ENCODE measurements at regions not wholly inside any gene's neighbourhood (a gene's known extent, or its start where the extent isn't known, plus 50 kb on each side); places are given as distances from the start of the nearest gene placed in this dataset.
"Not testable (repeated sequence)": the region's sequence is repeated elsewhere in the genome, so short reads cannot be mapped to it uniquely, and the experiment has no call there.

- no peak for DNase-seq
Observed at GRCh38 chr10:83371696-83372490, 767.4 kb upstream of the GHITM start.

GRCh38 chr10:83372646-83373045 is 766.7 kb upstream of the GHITM start:
- DNase-seq: no peak

DNA sequence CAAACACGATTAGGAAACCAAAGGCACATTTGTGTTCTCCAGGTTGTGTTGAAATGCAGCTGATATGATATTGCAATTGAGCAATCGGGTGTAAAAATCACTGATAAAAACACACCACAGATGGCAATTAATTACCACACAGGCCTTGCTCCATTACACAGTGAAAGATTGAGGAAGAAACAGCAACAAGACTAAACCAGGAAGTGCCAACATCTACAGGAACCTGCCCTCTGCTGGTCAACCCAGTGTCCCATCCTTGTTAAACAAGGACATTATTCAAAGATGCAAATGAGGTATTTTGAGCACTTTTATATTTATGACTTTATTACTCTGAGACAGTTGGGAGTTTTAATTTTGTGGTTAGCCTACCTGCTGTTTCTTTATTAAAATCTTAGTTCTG is 765.6 kb upstream of the GHITM start:
- no peak for DNase-seq

- DNase-seq: no peak
Observed at GRCh38 chr10:83374741-83375140, 764.6 kb upstream of the GHITM start.

DNA sequence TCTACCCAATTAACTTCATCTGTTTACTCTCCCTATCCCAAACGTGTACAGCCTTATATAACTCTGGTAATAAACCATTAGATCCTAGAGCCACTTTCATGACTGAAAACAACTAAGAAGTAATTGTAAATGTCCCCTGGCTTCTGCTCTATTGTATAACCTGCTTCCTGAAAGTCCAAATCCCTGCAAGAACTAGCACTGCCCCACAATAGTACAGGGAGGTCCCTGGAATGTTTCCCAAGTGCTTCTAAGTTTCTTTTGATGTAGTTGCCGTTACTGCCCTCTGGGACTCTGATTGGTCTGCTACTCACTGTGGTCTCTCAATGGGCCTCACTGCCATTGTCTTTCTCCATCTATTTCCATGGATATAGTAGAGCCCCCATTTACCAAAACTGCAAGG is 764.0 kb upstream of the GHITM start:
- DNase-seq: no peak

DNA sequence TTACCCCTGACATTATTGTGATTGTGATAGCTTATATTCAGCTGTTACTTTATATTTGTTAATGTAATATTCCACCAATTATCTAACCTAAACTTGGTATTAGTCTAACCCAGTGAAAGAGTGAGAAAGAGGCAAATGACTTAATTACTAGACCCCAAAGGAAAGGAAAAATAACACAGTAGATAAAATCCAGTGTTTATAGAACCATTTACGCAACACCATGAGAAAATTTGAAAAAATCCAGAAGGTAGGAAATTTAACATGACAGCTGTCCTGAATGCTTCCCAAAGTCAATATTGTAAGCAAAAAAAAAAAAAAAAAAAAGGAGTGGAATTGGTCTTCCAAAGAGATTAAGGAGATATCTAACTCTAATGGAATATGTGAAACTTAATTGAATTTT is 741.5 kb upstream of the GHITM start:
- no peak for DNase-seq

- DNase-seq: no peak
Observed at GRCh38 chr10:83410570-83410969, 728.7 kb upstream of the GHITM start.

GRCh38 chr10:83425306-83425705 is 714.0 kb upstream of the GHITM start:
- DNase-seq: no peak

GRCh38 chr10:83427101-83427500 is 712.2 kb upstream of the GHITM start:
- DNase-seq: no peak

- DNase-seq: no peak
Observed at GRCh38 chr10:83432261-83433045, 706.9 kb upstream of the GHITM start.

DNA sequence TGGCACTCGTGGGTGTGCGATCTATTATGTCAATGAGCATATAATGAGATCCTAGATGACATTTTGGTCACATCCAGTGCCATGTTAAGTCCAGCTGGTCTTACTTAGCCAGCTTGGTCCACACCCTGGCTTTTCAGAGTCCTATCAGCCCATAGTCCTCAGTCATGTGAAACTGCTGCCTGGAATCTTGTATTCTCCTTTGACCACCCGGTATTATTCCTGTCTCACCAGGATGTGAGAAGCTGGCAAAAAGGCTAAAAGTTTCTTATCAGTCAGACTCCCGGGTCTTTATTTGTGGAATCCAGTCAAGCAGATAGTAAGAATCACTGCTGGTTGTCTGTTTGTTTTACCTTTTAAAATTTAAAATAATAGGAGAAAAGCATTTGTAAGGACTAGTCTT is 705.6 kb upstream of the GHITM start:
- no peak for DNase-seq

DNA sequence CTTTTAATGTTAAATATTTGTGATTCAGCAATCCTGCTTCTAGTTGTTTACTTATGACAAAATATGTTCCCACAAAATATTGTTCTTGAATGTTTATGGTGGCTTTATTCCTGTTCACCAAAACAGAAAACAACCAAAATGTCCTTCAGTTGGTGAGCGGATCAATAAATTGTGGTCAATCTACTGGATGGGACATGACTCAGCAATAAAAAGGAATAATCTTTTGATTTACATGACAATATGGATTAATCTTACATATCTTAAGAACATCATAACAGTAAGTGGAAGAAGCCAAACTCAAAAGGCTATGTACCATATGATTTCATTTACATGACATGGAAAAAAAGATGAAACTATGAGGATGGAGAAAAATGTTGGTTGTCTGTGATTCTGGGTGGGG is 691.3 kb upstream of the GHITM start:
- no peak for DNase-seq

- no peak for DNase-seq
Observed at GRCh38 chr10:83458611-83459010, 680.7 kb upstream of the GHITM start.

DNA sequence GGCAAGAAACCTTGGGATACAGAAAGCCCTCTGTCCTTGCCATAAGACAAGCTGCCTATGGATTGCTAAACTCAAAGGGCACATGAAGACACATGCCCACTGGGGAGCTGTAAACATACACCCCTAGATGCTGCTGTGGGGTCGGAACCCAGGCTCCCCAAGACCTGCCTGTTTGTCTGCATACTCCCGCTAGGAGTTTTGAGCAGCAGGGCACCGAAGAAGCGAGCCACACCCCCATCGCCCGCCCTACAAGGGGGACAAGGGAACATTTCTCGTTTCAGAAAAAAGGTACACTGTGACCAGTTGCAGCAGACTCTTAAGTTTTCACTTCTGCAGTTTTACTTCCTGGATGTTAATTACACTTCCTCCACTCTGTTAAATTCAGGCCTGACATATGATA is 680.2 kb upstream of the GHITM start:
- no peak for DNase-seq

DNA sequence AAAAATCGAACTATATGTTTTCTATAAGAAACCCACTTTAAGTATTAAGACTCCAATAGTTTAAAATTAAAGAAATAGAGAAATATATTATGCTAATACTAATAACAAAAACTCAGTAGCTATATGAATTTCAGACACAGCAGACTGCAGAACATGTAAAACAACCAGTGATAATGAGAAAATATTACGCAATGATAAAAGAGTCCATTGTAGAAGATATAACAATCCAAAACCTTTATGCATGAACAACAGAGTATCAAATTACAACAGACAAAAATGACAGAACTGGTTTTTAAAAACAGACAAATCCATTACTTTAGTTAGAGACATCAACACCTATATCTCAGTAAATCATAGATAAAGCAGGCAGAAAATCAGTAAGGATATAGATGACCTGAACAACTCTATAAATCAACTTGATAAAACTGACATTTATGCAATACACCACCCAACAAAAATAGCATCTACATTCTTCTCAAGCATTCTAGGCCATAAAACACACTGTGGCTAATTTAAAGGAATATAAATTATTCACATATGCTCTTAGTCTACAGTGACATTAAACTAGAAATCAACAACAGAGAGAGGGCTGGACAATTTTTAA is 669.5 kb upstream of the GHITM start:
- no peak for DNase-seq

DNA sequence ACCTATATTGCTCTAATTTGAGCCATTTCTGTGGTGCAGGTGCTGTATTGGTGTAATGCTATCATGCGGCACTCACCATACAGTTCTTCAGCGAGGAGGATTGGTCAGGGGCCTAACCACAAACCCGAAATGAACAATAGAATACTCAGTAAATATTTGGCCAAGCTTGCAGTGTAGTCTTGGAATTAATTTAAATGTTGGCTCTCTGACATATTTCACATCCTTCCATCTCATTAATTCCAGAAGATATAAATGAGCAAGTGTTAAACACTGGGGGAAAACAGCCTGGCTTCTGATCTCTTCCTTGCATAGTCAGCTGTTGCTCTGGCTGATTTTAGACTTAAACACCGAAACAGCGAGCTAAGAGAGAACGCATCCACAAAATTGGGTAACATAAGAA is 663.1 kb upstream of the GHITM start:
- no peak for DNase-seq

DNA sequence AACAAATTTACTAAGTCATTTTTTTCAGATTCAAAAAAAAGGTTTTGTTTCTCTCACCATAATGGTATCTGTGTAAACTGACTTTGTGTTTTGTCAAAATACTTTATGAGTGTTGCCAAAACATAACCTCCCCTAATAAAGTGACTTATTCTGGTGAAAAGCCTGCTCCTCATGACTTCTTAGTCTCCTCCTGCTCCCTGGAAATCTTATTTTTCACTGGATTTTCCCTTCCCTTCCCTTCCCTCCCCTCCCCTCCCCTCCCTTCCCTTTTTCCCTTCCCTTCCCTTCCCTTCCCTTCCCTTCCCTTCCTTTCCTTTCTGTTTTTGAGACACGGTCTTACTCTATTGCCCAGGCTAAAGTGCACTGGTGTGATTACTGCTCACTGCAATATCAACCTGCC is 650.1 kb upstream of the GHITM start:
- no peak for DNase-seq

- no peak for DNase-seq
Observed at GRCh38 chr10:83492004-83492403, 647.3 kb upstream of the GHITM start.

DNA sequence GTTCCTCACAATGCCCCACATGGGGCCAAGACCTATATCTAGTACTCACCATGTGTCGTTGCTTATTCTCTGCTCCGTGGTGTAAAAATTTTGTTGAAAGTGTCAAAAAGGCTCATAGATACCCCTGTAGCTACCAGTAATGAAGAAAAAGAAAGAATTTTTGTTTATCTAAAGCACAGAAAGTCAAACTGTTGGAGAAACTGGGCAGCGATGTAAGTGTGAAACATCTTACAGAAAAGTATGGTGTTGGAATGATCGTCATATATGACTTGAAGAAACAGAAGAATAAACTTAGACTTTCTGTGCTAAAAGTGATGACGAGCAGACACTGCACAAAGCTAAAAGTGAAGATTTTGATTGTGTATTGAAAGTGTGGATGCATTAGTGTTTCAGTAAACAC is 626.6 kb upstream of the GHITM start:
- DNase-seq: no peak

DNA sequence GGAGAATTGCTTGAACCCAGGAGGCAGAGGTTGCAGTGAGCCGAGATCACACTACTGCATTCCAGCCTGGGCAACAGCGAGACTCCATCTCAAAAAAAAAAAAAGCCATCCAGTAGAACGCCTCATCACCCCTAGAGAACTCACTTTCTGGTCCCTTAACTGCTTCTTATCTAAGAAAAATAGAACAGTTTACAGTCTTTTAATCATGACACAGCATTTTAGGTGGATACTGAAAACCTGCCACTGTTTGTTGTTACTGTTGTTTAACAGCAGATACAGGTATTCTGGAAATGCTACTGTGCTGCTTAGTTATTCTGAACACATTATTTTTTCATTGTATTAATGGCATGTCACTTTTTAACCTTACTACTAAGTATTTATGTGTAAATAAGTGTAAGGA is 624.3 kb upstream of the GHITM start:
- no peak for DNase-seq

- no peak for DNase-seq
Observed at GRCh38 chr10:83516788-83517187, 622.5 kb upstream of the GHITM start.

DNA sequence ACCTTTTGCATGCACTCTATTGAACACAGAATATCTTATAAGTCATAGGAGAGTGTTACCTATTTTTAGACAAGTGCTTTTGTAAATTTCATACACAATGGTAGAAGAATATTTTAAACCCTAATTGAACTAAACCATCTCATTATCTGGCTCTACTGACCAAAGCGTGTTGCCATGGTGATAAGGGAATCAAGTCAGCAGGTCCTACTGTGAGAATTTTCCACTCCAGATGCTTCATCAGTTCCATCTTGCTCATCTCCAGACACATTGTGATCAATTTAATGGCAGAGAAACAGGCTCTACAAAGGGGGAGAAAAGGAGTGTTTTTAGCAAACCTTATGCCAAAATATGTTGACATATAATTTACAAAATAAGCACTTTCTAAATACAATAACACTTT is 621.9 kb upstream of the GHITM start:
- no peak for DNase-seq

DNA sequence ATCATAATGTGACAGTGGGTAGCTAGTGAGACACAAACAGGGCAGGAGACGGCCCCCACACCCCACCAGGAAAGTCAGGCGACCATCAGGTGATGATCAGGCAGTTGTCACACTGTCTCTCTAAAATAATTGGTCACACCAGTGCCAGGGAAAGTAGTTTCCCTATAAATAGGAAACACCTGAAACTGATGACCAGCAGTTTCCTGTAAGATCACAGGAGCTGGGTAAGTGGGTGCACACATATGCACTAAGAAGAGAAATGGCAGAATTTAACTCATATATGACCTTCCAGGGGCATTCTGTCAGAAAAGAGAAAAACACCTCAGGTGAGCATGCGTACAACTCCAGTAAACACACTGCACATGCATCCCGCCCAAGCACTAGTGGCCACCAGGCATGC is 620.5 kb upstream of the GHITM start:
- DNase-seq: no peak

DNA sequence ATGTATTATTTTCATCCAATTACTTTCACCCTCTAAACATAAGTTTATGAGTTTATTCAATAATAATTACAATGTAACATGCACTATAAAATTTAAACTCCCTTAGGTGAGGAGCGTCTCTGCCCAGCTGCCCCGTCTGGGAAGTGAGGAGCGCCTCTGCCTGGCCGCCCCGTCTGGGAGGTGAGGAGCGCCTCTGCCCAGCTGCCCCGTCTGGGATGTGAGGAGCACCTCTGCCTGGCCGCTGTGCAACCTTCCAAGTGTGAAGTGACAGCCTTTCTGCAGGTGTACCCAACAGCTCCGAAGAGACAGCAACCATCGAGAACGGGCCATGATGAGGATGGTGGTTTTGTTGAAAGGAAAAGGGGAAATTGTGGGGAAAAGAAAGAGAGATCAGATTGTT is 618.9 kb upstream of the GHITM start:
- DNase-seq: not testable (repeated sequence)
